ENCODE measurements at regions not wholly inside any gene's neighbourhood (a gene's known extent, or its start where the extent isn't known, plus 50 kb on each side); places are given as distances from the start of the nearest gene placed in this dataset.

- TF ChIP-seq CTCF (conservative IDR thresholded peaks at IDR 0.05; ENCODE audit: low read length): no peak; the same call in 1 of the 2 replicates
- no peak for TF ChIP-seq EZH2phosphoT487 (IDR thresholded peaks at IDR 0.05; ENCODE audit: borderline replicate concordance)
Measured at GRCh38 chr10:84966708-84967441, 638.5 kb downstream of the CCSER2 start.

Data from Loucy (cell line).